Daoy (cell line): ENCODE measurements at regions not wholly inside any gene's neighbourhood (a gene's known extent, or its start where the extent isn't known, plus 50 kb on each side); places are given as distances from the start of the nearest gene placed in this dataset.
A peak's percentile ranks its signal among the peaks of the same experiment; 100 is the strongest.

Experiments used
- DNase-seq: peaks from one replicate; pipeline ENCODE4 v3.0.0-alpha.2; 2015; ENCODE audit warnings: low read depth

DNA sequence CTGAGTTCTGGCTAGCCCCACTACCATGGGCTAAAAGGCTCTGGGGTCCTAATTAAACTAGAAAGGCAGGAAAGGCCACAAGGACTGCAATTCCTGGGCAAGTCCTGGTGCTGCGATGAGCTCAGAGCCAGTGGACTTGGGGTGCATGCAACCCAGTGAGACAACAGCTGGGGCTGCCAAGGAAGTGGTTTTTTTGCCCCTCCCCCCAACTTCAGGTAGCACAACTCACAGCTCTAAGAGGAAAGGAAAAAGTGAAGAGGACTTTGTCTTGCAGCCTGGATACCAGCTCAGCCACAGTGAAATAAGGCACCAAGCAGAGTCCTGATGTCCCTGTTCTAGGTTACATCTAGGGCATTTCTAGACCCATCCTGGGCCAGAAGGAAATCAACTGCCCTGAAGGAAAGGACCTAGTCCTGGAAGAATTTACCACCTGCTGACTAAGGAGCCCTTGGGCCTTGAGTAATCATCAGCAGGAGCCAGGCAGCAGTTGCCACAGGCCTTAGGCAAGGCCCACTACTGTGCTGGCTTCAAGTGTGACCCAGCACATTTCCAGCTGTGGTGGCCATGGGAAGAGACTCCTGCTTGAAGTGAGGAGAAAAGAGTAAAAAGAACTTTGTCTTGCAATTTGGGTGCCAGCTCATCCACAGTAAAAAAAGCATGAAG lies 358.4 kb downstream of the BTBD3 start:
- DNase-seq, result no peak

DNA sequence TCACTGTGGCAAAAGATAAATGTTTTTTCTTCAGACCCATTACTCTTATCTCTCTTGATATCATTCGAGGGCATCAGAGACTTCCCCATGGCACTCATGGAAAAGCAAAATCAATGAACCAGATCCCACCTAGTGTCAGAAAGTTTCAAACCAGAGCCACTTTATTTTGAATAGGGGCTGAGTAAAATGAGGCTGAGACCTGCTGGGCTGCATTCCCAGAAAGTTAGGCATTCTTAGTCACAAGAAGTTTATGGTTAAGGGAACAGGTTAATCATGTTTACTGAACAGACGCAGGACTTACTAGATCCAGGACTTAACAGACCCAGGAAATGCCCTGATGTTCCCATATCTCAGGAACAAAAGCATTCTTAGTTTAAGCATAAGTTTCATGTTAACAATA lies 369.9 kb downstream of the BTBD3 start:
- DNase-seq, result no peak

DNA sequence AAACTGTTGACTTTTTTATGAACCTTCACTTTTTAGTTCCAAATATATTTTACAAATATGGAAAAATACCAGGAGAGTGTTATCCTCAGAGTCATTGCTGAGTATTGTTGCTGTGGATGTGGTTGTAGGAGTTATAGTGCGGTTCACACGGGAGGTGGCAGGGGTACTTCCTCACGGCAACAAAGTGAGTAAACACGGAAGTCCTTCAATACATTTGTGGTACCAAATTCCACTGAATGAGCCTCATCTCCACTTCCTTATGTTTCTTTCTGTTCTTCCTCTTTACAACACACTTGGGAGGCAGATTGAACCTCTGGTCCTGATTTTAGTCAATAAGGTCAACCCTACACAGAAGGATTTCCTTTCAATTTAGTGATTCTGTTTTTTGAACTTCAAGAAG lies 371.8 kb downstream of the BTBD3 start:
- no peak for DNase-seq

DNA sequence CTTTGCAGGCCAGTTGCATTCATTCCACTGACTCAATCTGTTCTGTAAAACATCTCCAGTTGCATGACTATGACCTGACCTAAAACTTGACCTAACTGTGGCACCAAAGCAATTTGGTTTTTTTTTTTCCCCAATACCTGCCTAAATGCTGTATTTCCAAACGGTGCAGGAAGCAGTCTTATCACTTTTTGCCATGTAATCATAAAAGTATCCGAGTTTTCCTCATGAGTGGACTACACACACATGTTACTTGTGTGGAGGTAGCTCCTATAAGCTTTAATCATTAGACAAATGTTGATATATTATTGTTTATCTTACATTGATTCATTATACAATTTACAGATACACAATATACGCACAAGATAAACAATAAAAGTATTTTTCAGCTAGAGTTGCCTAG lies 373.7 kb downstream of the BTBD3 start:
- DNase-seq, result no peak

DNA sequence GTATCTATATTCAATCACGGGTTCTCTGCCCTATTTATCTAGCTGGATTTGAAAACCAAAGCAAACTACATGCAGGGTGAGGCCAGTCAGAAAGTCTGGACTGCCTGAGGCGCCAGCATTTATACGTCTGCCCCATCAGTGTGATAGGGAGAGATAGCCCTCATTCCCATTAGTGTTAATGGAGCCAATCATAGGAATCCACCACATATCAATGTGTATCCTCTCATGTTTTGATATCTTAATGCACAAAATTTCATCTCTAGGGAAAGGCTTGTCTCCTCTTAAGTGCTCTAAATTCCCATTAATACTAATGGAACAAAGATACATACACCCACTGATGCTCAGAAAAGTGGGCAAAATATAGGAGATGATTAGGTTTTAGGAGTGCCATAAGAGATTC lies 376.2 kb downstream of the BTBD3 start:
- DNase-seq, result no peak

DNA sequence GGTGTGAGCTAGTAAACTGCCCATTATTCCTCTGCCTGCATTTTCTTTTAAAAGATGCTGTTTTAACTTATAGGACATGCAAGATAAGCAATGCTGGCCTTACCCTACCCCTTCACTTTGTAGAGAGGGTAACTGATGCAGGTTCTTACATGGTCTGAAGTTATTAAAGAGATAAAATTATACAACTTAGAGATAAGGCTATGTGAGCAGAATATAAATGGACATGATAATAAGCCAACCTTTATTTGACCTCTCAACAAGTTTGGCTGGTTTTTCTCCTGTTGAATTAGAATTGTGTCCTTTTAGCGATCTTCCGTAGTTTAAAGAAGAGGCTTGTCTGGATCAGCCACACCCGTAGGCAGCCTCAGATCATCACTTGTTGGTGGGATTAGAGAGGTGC lies 377.0 kb downstream of the BTBD3 start:
- no peak for DNase-seq

DNA sequence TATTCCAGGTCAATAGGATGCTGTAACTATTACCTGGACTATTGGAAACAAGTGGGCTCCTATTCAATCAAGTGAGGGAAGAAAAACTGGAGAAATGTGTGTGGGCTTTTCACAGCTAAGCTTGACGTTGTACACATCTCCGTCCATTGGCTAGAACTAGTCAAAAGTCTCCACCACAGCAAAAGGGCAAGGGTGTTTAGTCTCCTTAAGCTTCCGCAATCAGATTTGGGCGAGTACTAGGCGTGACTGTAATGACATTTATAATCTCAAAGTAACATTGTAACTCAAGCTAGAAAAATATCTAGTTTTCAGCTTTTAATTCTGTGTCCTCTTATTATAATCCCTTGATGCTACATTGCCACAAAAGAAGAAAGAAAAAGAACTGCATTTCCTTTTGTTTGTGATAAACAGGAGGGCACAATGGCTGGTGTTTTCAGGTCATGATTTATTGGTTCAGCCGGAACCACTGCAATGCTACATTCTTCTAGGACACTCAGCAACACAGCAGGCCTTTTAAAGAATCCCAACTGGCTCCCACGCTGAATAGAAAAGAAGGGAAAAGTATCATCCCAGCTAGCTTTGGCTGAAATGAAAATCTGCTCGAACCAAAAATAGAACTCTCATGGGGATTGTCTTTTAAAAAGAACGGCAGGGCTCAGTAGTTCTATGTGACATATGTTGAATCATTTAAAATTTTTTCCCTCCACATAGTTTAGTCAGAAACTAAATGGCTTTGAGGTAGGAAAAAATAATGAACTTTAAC lies 387.7 kb downstream of the BTBD3 start:
- no peak for DNase-seq

GRCh38 chr20:12306107-12306506 lies 388.4 kb downstream of the BTBD3 start:
- no peak for DNase-seq

DNA sequence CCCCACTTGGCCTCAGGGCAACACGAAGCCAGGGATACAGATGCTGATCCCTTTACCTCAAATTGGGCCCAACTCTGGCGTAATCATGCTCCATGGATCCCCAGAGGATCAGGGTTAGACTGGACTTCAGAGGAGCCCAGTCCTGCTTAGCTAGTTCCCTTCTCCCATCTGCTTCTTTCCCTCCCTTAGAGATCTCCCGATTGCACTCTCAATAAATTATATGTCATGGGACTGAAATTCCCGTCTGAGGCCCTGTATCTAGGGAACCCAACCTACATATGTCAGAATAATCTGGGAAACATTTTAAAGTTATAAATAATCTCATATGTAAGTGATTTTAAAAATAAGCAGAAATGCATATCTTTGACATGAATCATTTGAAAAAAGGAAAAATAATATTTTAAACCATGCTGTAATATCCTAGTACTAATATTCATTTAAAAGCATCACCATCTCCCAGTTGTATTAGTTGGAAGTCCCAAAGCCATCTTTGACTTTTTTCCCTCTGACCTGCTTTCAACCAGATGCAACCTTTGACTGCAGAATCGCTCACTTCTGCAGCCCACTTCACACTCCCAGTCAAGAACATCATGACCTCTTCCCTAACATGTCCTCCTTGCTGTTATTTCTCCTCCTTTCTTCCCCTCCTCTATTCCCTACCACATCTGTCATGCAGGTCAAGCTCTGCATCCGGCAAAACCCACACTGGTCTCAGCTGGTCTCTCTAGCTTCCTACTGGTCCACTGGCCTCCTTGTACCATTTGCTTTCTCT lies 393.6 kb downstream of the BTBD3 start:
- no peak for DNase-seq

DNA sequence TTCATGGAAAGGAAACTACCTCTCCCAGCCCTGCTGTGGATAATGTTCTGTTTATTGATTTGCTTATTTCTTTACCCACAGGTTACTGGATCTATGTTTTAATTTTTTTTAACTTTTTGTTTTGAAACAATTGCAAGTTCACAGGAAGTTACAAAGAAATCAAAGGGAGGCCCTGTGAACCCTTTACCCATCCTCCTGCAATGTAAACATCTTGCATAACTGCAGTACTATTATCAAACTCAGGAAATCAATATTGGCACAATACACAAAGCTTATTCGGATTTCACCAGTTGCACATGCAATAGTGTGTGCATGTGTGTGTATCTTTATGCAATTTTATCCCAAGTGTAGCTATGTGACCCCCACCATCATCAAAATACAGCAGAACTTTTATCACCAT lies 398.0 kb downstream of the BTBD3 start:
- DNase-seq, result no peak

GRCh38 chr20:12316794-12317193 lies 399.1 kb downstream of the BTBD3 start:
- DNase-seq, result no peak

GRCh38 chr20:12317433-12317832 lies 399.7 kb downstream of the BTBD3 start:
- DNase-seq, result no peak

- DNase-seq, result no peak
Measured at GRCh38 chr20:12318043-12318442, 400.4 kb downstream of the BTBD3 start.

GRCh38 chr20:12321736-12322135 lies 404.0 kb downstream of the BTBD3 start:
- no peak for DNase-seq

DNA sequence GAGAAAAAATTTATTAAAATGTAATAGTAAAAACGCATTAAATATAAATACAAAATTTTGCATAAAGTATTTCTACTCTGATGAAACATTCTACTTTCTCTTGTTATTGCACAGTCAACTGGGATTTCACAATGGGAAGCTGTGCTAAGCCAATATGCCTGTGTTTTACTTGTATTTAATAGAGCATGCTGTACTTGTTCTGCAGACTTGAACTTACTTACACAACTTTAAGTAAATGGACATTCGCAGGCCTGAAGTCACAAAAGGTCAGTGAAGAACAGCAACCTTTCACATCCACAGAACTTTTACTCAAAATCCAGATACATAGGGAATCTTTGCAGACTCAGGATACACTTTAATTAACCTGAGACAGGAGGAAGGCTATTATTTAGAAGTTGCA lies 409.5 kb downstream of the BTBD3 start:
- DNase-seq, result no peak

- DNase-seq, result no peak
Measured at GRCh38 chr20:12331236-12331635, 413.5 kb downstream of the BTBD3 start.

GRCh38 chr20:12337601-12338000 lies 419.9 kb downstream of the BTBD3 start:
- no peak for DNase-seq

DNA sequence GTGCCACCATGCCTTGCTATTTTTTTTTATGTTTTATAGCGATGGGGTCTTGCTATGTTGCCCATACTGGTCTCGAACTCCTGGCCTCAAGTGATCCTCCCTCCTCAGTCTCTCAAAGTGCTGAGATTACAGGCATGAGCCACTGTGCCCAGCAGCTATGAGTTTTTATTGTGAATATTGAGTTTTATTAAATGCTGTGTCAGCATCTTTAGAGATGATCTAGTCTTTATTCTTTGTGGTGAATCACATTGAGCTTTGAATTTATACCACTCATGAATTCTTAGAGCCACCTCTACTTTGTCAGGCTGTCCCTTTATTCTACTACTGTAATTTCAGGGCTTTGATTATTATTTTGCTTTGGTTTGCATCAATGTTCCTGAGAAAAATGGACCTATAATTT lies 428.3 kb downstream of the BTBD3 start:
- DNase-seq, result no peak

- no peak for DNase-seq
Measured at GRCh38 chr20:12353842-12354241, 436.1 kb downstream of the BTBD3 start.

DNA sequence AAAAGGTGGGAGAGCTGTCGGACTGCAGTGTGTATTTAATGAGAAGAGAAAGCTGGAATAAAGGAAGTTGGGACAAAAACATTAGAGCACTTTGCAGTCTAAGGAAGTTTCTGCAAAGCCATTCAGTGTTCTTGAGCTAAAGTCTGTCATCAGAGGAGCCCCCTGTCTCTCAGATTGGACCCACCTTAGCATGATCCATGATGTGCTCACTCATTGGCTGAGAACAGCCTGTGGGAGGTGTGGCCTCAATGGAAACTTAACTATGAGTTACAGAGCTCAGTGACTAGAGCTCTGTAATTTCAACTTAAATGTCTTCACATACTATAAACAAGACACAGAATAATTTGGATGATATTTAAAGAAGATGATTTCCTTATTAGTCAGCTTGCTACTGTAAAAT lies 437.0 kb downstream of the BTBD3 start:
- DNase-seq, result peak; percentile 1

DNA sequence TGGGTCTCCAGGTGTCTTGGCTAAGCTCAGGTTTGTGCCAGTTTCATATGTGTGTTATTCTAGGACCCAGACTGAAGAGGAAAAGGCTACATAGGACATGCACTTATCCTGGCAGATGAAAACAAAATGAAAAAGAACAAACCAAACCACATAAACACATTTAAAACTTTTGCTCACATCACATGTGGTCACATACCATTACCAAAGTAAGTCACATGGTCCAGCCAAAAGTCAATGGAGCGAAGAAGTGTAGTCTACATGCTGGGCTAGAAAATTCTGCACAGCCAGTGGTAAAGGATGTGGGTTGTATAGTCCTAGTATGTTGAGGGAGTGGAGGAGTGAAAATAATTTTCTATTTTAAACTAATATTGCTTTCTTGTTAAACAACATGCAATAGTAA lies 437.5 kb downstream of the BTBD3 start:
- no peak for DNase-seq

DNA sequence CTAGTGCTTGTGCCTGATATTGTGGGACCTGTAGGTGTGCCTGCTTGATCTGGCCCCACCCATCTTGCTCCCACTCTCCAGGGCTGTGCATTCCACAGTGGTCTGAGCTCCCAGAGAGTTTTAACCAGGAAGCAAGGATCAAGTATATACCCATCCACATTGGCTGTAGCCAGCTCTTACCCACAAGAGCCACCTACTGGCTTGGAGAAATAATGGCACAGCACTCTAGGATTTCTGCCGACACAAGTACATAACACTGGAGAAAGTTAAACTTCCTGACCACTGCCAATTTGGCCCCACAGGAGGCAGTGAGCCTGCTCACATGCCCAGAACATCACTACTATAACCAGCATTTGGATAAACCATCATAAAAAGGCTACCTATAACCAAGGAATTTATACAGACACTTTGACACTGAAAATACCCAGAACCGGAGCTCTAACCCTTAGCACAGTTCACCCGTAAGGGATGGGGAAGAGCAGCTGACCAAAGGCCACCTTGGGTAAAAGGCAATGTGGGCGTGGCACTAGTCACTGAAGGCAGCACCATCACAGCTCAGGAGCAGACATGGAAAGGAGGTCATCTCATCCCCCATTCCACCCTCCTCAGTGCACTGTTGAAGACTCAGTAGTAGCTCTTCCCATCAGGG lies 440.4 kb downstream of the BTBD3 start:
- peak; percentile 3 for DNase-seq

DNA sequence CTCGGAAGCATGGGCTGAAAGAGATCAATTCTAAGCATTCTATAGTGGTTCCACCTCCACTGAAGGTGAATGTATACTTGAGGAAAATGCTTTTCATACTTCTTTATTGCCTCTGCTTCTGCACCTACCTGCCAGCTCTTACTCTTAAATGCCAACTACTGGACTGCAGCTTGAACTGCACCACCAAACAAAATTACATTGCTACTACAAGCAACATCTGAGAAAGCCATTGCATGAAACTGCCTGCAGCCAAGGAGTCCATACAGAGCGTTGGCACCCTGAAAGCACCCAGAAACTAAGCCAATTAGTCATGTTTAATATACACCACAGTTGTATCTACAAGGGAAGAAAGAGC lies 440.9 kb downstream of the BTBD3 start:
- no peak for DNase-seq
